Embryonic facial prominence (tissue), 1 donor: ENCODE measurements at regions not wholly inside any gene's neighbourhood (a gene's known extent, or its start where the extent isn't known, plus 50 kb on each side); places are given as distances from the start of the nearest gene placed in this dataset.

Experiments
- DNase-seq: peaks from one replicate; pipeline ENCODE4 v3.0.0-alpha.2; 2016; ENCODE audit errors: extremely low spot score

DNA sequence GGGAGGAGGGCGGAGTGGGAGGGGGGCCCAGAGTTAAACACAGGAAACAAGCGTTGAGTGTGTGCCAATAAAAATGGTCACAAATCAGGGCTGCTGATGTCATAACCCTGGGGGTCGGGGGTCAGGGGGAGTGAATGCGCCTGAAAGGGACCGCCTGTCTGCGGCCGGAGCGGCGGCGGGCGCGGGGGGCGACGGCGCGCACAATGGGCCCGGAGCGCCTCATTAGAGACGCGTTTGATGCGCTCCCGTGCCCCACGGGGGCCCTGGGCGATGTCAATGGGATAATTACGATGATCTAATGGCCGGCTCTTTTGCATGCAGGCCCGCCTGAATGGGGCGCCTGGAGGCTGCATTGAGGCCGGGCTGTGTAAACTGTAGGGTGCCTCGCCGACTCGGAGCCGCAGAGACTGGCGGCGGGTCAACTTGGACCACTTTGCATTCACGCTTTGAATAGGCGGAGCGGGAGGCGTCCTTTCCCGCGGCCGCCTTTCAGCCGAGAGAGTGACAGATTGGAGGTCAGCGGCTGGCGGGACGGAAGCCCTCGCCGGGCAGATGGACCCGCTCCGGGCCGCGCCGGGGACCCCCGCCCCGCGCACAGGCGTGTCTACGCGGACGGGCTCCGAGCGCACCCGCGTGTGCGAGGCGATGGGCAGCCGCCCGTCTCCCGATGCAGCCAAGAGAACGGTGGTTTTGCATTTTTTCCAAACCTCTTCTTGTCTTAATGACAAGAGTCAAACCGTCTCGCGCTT lies 296.1 kb downstream of the TFAP2C start:
- no peak for DNase-seq

DNA sequence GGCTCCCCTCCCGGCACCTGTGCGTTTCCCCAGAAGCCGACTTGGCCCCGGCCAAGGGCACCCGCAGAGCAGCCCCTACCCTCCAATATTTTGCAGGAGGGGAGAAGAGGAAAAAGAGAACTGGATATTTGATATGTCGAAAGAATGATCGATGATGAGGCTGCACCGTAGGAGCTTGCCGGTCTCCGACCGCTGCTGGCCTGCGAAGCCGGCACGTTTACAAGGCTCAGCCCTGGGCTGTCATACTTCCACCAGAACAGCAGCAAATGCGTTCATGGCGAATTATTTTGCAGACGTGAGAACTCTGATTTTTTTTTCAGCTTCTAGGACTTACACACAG lies 296.7 kb downstream of the TFAP2C start:
- DNase-seq: no peak

DNA sequence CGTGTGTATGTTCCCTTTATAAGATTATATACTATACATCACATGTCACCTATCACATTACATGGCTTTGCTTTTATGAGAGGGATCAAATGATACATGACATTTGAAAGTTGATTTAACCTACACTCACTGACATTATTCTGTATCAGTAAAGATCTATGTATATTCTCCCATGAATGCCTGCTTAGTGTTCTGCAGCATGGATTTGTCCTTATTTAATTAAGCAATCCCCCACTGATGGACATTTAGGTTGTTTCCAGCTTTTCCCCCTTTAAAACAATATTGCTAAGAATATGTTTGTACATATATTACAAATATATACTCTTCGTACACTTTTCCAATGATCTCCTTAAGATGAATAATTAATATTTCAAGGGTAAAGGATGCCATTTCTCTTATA lies 297.4 kb downstream of the TFAP2C start:
- no peak for DNase-seq

DNA sequence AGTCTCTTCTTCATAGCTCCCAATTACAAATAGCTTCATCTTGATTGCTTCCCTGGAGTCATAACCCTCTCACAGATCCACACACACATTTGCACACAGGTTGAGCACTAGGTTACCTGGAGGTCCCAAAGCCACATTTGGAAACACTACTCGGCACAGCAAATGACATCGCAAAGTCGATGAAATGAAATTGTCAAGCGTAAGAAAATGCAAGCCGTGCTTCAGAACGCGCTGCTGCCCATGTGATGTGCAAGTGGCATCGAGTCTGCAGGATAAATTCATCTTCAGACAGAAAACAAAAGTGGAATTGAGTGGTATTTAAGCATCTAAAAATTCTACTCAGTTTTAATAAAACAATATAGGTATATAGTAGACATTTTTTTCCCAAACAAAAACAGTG lies 298.0 kb downstream of the TFAP2C start:
- DNase-seq: no peak

DNA sequence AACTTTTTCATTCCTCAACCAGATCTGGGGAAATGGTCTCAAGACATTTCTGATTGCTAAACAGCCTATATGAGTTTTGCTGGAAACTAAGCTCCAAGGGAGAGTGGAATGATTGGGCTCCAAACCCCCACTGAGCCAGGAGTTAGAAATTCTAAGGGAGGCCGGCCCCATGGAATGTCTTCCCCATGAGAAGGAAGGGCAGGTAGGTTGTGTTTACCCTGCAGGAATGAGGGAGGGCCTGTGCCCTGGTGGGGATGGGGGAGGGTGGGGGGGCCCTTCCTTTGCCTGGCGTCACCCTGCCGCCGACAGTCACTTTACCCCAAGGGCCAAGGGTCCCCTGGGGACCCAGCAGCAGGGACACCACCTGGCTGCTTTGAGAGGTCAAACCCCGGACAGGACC lies 298.9 kb downstream of the TFAP2C start:
- no peak for DNase-seq

DNA sequence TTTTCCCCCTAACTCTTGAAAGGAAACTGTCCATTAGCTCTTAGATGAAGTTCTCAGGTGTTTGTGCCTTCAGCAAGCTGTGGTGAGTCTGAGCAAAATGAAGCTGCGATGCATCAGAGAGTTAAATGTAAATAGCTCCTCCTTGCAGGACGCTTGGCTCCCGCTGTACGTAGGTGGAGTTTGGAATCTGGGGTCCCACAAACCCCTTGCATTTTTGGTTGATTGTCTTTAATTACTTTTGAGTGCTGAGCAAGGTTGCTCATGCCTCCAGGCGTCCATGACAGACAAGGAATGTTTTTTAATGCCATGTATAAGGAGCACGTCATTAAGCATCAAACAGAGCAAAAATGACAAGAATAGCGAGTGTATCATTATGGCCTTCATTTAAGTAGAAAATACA lies 300.5 kb downstream of the TFAP2C start:
- no peak for DNase-seq

DNA sequence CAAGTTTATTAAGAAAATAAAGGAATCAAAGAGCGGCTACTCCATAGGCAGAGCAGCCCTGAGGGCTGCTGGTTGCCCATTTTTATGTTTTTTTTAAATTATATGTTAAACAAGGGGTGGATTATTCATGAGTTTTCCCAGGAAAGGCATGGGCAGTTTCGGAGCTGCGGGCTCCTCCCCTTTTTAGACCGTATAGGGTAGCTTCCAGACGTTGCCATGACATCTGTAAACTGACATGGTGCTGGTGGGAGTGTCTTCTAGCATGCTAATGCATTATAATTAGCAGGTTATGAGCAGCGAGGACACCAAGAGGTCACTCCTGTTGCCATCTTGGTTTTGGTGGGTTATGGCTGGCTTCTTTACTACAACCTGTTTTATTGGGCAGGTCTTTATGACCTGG lies 301.8 kb downstream of the TFAP2C start:
- DNase-seq: no peak

DNA sequence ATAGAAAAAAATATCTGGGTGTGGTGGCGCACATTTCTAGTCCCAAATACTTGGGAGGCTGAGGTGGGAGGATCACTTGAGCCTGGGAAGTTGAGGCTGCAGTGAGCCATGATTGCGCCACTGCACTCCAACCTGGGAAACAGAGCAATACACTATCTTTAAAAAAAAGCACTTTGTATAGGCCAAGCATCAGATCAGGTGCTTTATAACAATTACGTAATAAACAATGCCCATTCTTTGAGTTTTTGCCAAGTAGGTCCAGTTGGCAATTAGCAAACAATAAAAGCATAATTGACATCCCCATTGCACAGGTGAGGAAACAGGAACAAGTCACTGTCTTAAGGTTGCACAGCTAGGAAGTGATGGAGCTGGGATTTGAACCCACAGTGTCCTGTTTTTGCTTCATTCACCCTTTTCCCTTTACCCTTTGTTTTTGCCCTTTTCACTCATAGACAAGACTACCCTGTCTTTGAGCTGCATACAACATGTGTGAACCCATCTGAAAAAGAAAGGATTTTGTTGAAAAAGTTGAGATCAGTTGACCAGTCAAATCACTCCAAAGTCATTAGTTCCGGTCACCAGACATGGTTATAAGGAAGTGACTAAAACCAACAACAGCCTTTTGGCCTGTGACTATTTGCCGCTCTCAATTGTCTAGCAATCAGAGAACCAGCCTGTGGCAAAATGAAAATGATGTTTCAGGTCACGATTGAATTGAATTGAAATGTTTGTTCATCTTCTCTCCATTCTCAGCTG lies 303.6 kb downstream of the TFAP2C start:
- no peak for DNase-seq

DNA sequence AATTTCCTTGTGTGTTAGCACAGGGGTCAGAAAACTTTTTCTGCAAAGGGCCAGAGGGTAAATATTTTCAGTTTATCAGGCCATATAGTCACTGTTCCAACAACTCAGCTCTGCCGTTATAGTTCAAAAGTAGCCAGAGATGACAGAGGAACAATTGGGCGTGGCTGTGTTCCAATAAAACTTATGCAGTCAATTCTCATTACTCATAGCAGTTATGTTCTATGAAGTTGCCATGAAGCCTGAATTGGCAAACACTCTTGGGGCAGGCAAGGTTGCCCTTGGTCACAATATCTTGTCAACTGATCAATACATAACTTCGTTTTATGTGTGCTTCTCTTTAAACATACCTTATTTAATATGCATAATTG lies 304.2 kb downstream of the TFAP2C start:
- DNase-seq: no peak

DNA sequence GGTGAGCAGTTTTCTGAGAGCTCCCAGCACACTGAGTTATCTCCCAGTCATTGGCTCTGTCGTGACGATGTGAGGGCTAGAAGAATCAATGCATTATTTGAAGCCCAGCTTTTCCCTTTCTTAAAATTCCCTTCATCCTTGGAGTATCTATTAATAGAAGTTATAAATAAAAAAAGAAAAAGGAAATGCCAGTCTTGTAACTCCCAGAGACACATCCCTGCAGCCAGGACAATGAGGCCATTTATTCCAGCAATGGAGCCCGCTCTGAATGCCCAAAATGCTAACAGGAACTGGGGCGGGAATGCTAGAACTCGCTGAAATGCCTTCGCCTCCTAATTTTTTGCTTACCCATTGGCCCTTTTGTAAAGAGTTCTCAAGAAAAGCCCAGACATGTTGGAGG lies 305.8 kb downstream of the TFAP2C start:
- DNase-seq: no peak

DNA sequence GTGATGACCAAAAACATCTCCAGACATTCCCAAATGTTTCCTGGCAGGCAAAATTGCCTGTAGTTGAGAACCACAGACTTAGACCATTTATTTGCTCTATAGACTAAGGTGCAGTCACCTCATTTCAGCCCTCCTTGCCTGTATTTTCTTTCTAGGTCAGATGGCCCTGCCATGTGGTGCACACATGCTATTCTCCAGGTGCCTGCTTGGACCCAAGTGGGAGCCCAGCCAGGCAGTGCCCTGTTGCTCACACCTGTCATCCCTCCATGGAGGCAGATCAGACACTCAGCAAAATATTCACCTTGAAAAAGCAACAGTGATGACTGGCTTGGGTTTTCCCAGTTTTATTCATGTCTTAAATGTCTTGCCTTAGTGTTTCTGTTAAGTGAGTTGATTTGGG lies 311.4 kb downstream of the TFAP2C start:
- no peak for DNase-seq

DNA sequence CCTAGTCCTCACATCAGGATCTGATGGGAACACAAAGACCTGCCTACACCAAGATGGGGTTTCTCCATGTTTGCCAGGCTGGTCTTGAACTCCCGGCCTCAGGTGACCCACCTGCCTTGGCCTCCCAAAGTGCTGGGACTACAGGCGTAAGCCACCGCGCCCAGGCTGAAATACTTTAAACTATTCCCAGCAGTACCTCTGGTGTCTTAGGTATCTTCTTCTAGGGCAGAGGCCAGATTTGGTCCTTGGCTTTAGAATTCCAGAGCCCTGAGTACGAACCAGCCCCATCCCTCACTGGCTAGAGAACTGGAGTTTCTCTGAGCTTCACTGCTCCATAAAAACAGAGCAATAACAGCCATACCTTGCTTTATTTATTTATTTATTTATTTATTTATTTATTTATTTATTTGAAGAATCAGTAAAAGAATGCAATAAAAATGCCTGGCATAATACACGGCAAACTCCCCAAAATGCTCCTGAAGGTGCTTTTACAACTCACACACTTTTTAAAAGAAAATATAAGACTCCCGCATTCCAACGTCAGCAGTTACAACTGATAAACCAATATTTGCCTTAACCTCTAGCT lies 312.1 kb downstream of the TFAP2C start:
- DNase-seq: no peak

DNA sequence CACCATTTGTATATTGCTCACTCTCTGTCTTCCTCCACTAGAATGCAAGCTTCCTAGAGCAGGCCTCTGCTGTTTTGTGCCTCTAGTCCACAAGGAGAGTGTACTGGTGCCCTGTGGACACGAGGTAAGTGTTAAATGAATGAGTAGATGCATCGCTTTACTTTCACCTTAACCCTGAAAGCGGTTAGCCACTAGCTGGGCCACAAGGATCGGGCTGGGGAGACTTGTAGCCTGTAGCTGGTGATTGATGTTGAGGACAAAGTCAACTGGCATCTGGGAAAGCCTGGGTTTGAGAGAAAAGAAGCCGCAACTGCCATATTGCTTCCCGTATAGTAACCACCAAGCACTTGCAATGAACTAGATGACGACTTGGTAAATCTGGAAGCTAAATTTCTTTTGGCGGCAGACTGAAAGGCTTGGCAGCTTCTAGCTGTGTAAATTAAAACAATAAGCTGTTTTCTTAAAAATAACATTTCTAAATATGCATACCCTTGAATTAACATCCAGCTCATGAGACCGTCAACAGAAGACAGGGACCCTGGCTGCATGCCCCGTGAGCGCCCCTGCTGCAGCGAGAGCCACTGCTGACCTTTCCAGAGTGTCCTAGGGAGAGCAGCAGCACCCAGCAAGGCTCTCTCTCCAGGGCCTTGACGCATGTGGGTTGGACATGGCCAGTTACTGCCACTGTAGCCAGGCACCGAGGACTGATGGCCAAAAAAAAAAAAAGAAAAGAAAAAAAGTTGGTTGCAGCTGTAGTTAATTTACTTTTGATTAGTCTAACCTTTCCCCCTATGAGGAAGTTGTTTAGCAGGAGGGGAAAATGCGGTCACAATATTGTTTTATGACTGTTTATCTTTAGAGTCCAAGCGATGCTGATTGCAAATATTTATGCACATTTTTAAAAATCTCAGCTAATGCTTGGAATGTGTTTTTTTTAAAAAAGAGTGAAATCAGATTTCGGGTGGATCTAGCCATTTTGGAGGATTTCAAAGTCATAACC lies 315.1 kb downstream of the TFAP2C start:
- no peak for DNase-seq

DNA sequence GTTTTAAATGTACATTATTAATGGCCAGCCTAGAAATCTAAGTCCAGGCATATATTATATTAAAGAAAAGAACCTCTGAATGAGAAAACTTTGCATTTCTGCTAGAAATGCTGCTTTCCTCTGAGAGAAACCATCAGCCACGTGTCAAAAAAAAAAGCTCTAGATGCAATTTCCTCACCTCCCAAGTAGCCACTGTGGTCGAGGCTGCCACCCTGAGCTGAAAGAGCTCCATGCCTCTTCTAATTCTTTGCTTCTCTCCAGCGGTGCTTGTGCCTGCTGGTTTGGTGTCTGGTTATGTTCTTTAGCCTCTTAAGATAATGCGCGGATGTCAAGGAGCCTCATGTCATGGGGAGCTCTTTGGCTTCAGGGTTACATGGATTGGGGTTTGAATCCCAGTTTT lies 316.0 kb downstream of the TFAP2C start:
- no peak for DNase-seq

DNA sequence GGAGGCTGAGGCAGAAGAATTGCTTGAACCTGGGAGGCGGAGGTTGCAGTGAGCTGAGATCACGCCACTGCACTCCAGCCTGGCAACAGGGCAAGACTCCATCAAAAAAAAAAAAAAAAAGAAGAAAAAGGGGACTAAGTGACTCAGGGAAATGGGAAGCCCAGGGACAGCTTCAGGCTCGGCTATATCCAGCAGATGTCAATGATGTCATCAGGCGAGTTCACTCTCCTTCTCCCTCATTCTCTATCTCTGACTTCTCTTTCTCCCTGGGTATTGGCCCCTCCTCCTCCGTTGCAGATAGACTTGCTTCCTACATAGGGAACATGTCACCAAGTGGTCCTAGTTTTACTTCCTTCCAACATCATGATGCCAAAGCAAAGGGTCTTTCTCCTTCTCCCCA lies 316.8 kb downstream of the TFAP2C start:
- DNase-seq: no peak

DNA sequence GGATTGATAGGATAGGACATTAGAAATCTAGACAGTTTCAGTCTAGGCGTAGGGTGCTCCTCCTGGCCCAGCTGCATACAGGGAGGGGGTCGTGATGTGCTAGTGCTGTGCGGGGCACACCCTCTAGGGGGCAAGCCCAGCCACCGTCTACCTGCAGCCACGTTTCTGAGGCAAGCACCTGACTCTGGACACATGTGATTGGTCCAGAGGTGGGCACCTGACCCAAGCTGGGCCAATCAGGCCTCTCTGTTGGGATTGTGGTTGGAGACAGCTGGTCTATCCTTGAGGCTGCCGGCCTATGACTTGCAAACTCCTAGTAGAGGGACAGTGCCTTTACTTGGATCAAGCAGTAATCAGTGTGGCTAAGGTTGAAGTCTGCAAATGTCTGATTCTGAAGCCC lies 317.1 kb downstream of the BMP7 start:
- no peak for DNase-seq

DNA sequence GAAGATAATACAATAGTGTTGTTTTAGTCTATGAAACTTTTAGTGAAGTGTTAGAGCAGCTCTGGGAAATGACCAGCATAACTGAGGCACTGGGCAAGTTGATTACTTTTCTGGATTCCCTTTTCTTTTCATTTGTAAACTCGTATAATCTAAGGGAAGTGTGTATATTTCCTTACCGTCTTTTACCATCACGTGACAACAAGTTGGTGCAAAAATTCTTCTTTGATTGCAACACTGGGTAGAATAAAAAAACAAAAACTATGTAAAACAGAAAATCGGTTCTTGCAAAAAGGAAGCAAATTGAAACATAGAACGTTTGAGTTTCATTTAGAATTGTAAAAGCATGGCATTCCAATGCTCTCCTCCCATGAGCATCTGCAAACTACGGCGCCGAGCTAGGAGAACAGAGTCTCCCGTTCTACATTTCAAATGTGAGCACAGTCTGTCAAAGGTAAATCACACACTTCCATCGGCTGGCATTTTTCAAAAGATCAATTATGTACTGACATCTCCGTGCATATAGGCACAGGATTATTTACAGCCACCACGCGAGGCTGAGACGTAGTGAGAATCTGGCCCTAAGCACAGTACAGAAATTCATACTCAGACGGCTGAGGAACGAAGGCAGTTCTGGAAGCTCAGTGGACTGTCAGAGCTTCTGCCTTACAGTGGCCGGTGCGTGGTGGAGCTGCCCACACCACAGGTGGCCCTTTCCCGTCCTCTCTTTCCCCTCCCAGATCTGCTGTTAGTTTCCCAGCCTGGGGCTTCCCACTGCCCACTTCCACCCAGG lies 314.0 kb downstream of the BMP7 start:
- no peak for DNase-seq

DNA sequence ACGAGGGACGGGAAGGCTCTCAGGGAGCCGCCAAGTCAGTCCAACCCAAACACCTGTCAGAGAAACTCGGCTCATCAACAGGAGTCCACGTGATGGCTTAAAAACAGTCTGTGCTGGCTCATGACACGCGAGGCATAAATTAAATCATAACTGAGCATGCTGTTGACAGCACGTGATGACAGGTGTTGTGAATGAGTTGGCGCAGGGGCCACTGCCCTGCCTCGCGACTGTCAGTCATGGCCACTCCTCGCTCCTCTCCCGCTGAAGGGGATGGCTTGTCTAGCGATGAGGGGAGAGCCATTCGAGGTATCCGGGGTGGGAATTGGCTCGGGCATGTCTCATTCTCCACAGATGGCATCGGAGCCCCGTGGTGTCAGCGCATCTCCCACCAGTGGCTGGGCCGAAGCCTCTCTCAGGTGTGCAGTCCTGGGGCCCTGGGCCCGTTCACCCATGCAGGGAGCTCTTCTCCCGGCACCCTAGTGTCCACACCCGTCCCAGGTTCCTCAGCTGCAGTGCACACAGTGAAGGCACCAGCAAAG lies 313.3 kb downstream of the BMP7 start:
- no peak for DNase-seq

DNA sequence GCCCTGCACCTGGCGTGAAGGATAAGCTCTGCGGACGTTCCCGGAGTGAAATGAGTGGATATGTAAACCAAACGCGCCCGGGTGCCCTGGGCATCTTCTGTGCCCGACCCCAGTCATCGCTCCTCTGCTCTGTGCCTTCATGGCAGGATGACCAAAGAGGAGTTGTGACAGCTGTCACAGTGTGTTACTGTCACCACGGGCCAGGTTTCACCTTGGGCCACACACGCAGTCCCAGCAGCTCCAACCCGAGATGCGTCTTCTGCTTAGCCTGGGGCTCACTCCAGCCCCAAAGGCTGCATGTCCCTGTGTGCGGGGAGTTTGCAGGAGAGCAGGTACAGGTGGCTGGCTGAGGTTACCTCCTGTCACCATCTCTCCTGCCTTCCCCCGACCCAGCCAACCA lies 311.6 kb downstream of the BMP7 start:
- no peak for DNase-seq

DNA sequence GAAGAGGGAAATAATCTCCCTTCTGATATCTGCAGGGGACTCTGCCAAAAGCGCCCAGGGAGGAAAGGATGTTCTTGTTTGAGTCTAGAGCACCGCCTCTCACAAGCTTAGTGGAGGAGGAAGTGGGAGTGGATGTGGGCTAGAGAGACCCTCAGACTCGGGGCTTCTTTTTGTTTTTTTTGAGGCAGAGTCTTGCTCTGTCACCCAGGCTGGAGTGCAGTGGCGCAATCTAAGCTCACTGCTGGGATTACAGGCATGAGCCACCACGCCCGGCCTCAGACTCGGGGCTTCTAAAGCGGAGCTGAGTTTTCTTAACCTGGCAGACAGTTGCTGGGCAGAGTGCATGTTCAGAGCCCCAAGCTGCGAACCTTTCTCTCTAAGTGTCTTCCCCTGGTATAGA lies 310.8 kb downstream of the BMP7 start:
- DNase-seq: no peak

DNA sequence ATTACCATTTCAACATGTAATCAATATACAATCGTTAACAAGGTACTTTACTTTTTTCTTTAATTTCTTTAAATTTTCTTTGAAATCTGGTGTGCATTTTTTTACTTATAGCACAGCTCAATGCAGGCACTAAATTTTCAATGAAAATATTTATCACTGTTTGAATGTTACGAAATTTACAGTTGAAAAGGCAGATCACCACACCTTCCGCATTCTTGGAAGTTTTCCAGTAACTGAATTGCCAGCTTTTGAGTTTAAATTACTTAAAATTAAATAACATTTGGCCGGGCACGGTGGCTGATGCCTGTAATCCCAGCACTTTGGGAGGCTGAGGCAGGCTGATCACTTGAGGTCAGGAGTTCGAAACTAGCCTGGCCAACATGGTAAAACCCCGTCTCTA lies 309.9 kb downstream of the BMP7 start:
- DNase-seq: no peak
